Activated CD4-positive, alpha-beta T cell treated with anti-CD3 and anti-CD28 coated beads for 48 hours (primary cell): ENCODE measurements at regions not wholly inside any gene's neighbourhood (a gene's known extent, or its start where the extent isn't known, plus 50 kb on each side); places are given as distances from the start of the nearest gene placed in this dataset.
"Not testable (repeated sequence)": the region's sequence is repeated elsewhere in the genome, so short reads cannot be mapped to it uniquely, and the experiment has no call there.

Experiments
- DNase-seq: peaks from one replicate; pipeline ENCODE4 v3.0.0-alpha.2; 2020

GRCh38 chr20:56730003-56730402 is 100.9 kb downstream of the TFAP2C start:
- DNase-seq, result no peak

GRCh38 chr20:56730996-56731395 is 101.9 kb downstream of the TFAP2C start:
- no peak for DNase-seq

GRCh38 chr20:56731476-56731875 is 102.4 kb downstream of the TFAP2C start:
- DNase-seq, result no peak

GRCh38 chr20:56733967-56734366 is 104.9 kb downstream of the TFAP2C start:
- DNase-seq, result no peak

GRCh38 chr20:56735084-56735642 is 106.1 kb downstream of the TFAP2C start:
- DNase-seq, result no peak

GRCh38 chr20:56736285-56736857 is 107.3 kb downstream of the TFAP2C start:
- DNase-seq, result no peak

- not testable (repeated sequence) for DNase-seq
Observed at GRCh38 chr20:56744325-56744821, 115.3 kb downstream of the TFAP2C start.

GRCh38 chr20:56748476-56749377 is 119.6 kb downstream of the TFAP2C start:
- no peak for DNase-seq

- DNase-seq, result no peak
Observed at GRCh38 chr20:56750430-56750829, 121.3 kb downstream of the TFAP2C start.

- no peak for DNase-seq
Observed at GRCh38 chr20:56752274-56752673, 123.2 kb downstream of the TFAP2C start.

GRCh38 chr20:56755201-56755600 is 126.1 kb downstream of the TFAP2C start:
- no peak for DNase-seq

- DNase-seq, result not testable (repeated sequence)
Observed at GRCh38 chr20:56756658-56757057, 127.6 kb downstream of the TFAP2C start.

GRCh38 chr20:56758706-56759105 is 129.6 kb downstream of the TFAP2C start:
- DNase-seq, result no peak

- DNase-seq, result no peak
Observed at GRCh38 chr20:56759741-56760278, 130.7 kb downstream of the TFAP2C start.

GRCh38 chr20:56760610-56761009 is 131.5 kb downstream of the TFAP2C start:
- DNase-seq, result no peak

- no peak for DNase-seq
Observed at GRCh38 chr20:56761393-56761792, 132.3 kb downstream of the TFAP2C start.

GRCh38 chr20:56762401-56762800 is 133.3 kb downstream of the TFAP2C start:
- no peak for DNase-seq

- no peak for DNase-seq
Observed at GRCh38 chr20:56762829-56763228, 133.7 kb downstream of the TFAP2C start.

- no peak for DNase-seq
Observed at GRCh38 chr20:56764671-56765070, 135.6 kb downstream of the TFAP2C start.

GRCh38 chr20:56765172-56766073 is 136.3 kb downstream of the TFAP2C start:
- DNase-seq, result no peak

GRCh38 chr20:56766528-56766927 is 137.4 kb downstream of the TFAP2C start:
- DNase-seq, result no peak

GRCh38 chr20:56769921-56770600 is 141.0 kb downstream of the TFAP2C start:
- no peak for DNase-seq
